Neural cell (in vitro differentiated cells): ENCODE measurements at regions not wholly inside any gene's neighbourhood (a gene's known extent, or its start where the extent isn't known, plus 50 kb on each side); places are given as distances from the start of the nearest gene placed in this dataset.

Source experiments
- H2AFZ ChIP-seq: fragments of 200-600, 300-800 bp; sonication (generic), shearing (Covaris generic); 2 replicates; pipeline ENCODE4 v1.6.0; 2014; ENCODE audit warnings: low read depth, mild to moderate bottlenecking, antibody characterized with exemption, low read length, moderate library complexity
- H3F3A ChIP-seq: fragments of 200-600 bp; shearing (Covaris generic); 2 replicates; pipeline ENCODE4 v1.6.1; 2016; ENCODE audit warnings: mild to moderate bottlenecking, moderate library complexity, mixed read lengths, antibody characterized with exemption, low read length; ENCODE audit not compliant: insufficient read depth, poor library complexity, severe bottlenecking
- H3K27ac ChIP-seq: fragments of 200-600, 300-800 bp; sonication (generic), shearing (Covaris generic); 2 replicates; pipeline ENCODE4 v1.5.1; 2014; ENCODE audit warnings: mild to moderate bottlenecking, low read length, moderate library complexity
- H3K27me3 ChIP-seq: fragments of 300-800, 200-600 bp; sonication (generic), shearing (Covaris generic); 2 replicates; pipeline ENCODE4 v1.6.0; 2014; ENCODE audit warnings: mild to moderate bottlenecking, low read depth, low read length, moderate library complexity; ENCODE audit not compliant: insufficient read depth
- H3K36me3 ChIP-seq: fragments of 300-800, 200-600 bp; sonication (generic), shearing (Covaris generic); 2 replicates; pipeline ENCODE4 v1.5.1; 2014; ENCODE audit warnings: mild to moderate bottlenecking, antibody characterized with exemption, low read length, moderate library complexity; ENCODE audit not compliant: insufficient read depth
- H3K4me2 ChIP-seq: fragments of 300-800, 200-600 bp; sonication (generic), shearing (Covaris generic); 2 replicates; pipeline ENCODE4 v1.6.0; 2014; ENCODE audit warnings: mild to moderate bottlenecking, low read length
- H3K4me3 ChIP-seq: fragments of 300-800, 200-600 bp; sonication (generic), shearing (Covaris generic); 2 replicates; pipeline ENCODE4 v1.5.1; 2014; ENCODE audit warnings: mild to moderate bottlenecking, low read length, moderate library complexity
- H3K79me2 ChIP-seq: fragments of 200-600 bp; shearing (Covaris generic); replicated peaks from 2 replicates; pipeline ENCODE4 v1.6.0; 2014; ENCODE audit warnings: mild to moderate bottlenecking, low read length, moderate library complexity; ENCODE audit not compliant: insufficient read depth
- H3K9ac ChIP-seq: fragments of 300-800, 200-600 bp; sonication (generic), shearing (Covaris generic); 2 replicates; pipeline ENCODE4 v1.6.1; 2016; ENCODE audit warnings: mild to moderate bottlenecking, low read length, mixed read lengths
- H3K9me2 ChIP-seq: fragments of 200-600 bp; shearing (Covaris generic); 2 replicates; pipeline ENCODE4 v1.6.1; 2016; ENCODE audit warnings: mild to moderate bottlenecking, low read length, mixed read lengths; ENCODE audit not compliant: insufficient read depth
- H3K9me3 ChIP-seq: fragments of 200-600, 300-800 bp; sonication (generic), shearing (Covaris generic); 2 replicates; pipeline ENCODE4 v1.6.1; 2016; ENCODE audit warnings: mild to moderate bottlenecking, mixed run types, low read length, moderate library complexity, mixed read lengths
- H4K20me1 ChIP-seq: fragments of 200-600 bp; shearing (Covaris generic); 2 replicates; pipeline ENCODE4 v1.6.1; 2016; ENCODE audit warnings: mild to moderate bottlenecking, mixed run types; ENCODE audit not compliant: insufficient read depth
- EP300 ChIP-seq: fragments of 450-650 bp; conservative IDR thresholded peaks from 2 replicates; pipeline ENCODE4 v1.6.1; 2014; ENCODE audit warnings: antibody characterized with exemption, mild to moderate bottlenecking, moderate library complexity; ENCODE audit not compliant: poor library complexity, severe bottlenecking
- EZH2 ChIP-seq: fragments of 200-600, 300-800 bp; shearing (Covaris generic), sonication (generic); IDR thresholded peaks from 2 replicates; pipeline ENCODE4 v1.6.1; 2014; ENCODE audit warnings: antibody characterized with exemption, low read length, borderline replicate concordance, mild to moderate bottlenecking; ENCODE audit not compliant: insufficient read depth, poor library complexity, severe bottlenecking
- MXI1 ChIP-seq: fragments of 450-650 bp; conservative IDR thresholded peaks from 2 replicates; pipeline ENCODE4 v1.6.1; 2014; ENCODE audit warnings: antibody characterized with exemption, mild to moderate bottlenecking; ENCODE audit not compliant: poor library complexity, severe bottlenecking
- POLR2AphosphoS5 ChIP-seq: IDR thresholded peaks from 2 replicates; pipeline ENCODE4 v1.6.1; 2012
- RAD21 ChIP-seq: fragments of 450-650 bp; conservative IDR thresholded peaks from 2 replicates; pipeline ENCODE4 v1.6.1; 2014; ENCODE audit warnings: antibody characterized with exemption, mild to moderate bottlenecking, moderate library complexity
- SMC3 ChIP-seq: fragments of 450-650 bp; conservative IDR thresholded peaks from 2 replicates; pipeline ENCODE4 v1.6.1; 2014; ENCODE audit warnings: antibody characterized with exemption, mild to moderate bottlenecking, moderate library complexity; ENCODE audit not compliant: poor library complexity
- TAF1 ChIP-seq: IDR thresholded peaks from 2 replicates; pipeline ENCODE4 v1.6.1; 2012; ENCODE audit warnings: low read depth
- TF ChIP-seq, protein P1 (sequence below): IDR thresholded peaks from 2 replicates; pipeline ENCODE4 v1.6.1; 2012; ENCODE audit warnings: borderline replicate concordance
- TF ChIP-seq, protein P2 (sequence below): fragments of 450-650 bp; IDR thresholded peaks from 2 replicates; pipeline ENCODE4 v1.5.1; 2014; ENCODE audit warnings: antibody characterized with exemption, mild to moderate bottlenecking, moderate library complexity; ENCODE audit not compliant: poor library complexity, severe bottlenecking

DNA sequence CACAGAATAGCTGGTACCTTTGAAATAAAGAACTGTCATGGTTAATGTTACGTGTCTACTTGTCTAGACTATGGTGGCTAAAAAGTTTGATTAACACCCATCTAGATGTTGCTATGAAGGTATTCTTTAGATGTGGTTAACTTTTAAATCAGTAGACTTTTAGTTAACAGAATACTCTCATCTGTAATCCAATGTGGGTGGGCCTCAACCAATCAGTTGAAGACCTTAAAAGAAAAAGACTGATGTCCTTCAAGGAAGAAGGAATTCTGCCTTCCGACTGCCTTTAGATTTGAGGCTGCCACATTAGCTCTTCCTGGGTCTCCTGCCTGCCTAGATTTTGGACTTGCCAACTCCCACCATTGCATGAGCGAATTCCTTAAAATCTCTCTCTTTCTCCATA is 113.0 kb upstream of the CACUL1 start:
- H3K4me3 ChIP-seq: no peak overlapping the region
- H3K27me3 ChIP-seq: no peaks in the 10 kb centered on the region
- no peak overlapping the region for H3K27ac ChIP-seq
- no peak overlapping the region for H2AFZ ChIP-seq
- no peaks in the 10 kb centered on the region for H3K9me2 ChIP-seq
- H3K9me3 ChIP-seq: no peaks in the 10 kb centered on the region
- no peaks in the 10 kb centered on the region for H3K79me2 ChIP-seq
- no peak for TF ChIP-seq MXI1
- no peak for TF ChIP-seq SMC3
- TF ChIP-seq, protein P1, sequence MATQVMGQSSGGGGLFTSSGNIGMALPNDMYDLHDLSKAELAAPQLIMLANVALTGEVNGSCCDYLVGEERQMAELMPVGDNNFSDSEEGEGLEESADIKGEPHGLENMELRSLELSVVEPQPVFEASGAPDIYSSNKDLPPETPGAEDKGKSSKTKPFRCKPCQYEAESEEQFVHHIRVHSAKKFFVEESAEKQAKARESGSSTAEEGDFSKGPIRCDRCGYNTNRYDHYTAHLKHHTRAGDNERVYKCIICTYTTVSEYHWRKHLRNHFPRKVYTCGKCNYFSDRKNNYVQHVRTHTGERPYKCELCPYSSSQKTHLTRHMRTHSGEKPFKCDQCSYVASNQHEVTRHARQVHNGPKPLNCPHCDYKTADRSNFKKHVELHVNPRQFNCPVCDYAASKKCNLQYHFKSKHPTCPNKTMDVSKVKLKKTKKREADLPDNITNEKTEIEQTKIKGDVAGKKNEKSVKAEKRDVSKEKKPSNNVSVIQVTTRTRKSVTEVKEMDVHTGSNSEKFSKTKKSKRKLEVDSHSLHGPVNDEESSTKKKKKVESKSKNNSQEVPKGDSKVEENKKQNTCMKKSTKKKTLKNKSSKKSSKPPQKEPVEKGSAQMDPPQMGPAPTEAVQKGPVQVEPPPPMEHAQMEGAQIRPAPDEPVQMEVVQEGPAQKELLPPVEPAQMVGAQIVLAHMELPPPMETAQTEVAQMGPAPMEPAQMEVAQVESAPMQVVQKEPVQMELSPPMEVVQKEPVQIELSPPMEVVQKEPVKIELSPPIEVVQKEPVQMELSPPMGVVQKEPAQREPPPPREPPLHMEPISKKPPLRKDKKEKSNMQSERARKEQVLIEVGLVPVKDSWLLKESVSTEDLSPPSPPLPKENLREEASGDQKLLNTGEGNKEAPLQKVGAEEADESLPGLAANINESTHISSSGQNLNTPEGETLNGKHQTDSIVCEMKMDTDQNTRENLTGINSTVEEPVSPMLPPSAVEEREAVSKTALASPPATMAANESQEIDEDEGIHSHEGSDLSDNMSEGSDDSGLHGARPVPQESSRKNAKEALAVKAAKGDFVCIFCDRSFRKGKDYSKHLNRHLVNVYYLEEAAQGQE: no peak
- TF ChIP-seq EP300: no peak
- no peaks in the 10 kb centered on the region for H4K20me1 ChIP-seq
- no peaks in the 10 kb centered on the region for H3K36me3 ChIP-seq
- no peak overlapping the region for H3K4me2 ChIP-seq
- H3K9ac ChIP-seq: no peak overlapping the region
- no peaks in the 10 kb centered on the region for H3F3A ChIP-seq

DNA sequence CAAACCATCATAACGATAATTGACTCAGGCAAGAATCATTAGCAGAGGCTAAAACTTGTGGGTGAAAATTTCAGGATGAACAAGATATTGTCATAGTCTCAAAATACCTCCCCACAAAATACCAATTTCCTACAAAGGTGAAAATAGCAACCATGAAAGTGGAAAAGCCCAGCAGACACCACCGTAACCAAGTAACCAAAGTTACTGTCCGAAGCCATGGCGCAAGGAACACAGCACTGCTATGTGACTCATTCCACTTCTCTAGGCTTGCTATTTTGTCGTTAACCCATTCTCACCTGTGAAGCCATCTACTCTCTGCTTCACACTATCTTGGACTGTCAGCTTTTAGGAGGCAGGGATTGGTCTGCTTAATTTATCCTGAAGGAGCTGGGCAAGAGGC is 113.8 kb upstream of the CACUL1 start:
- H3K9me2 ChIP-seq: no peaks in the 10 kb centered on the region
- no peaks in the 10 kb centered on the region for H3K27me3 ChIP-seq
- no peak overlapping the region for H2AFZ ChIP-seq
- H3K4me2 ChIP-seq: no peak overlapping the region
- no peak overlapping the region for H3K27ac ChIP-seq
- H3K79me2 ChIP-seq: no peaks in the 10 kb centered on the region
- TF ChIP-seq RAD21 (no peak), EZH2 (no peak), MXI1 (no peak), EP300 (no peak), SMC3 (no peak), POLR2AphosphoS5 (no peak), TAF1 (no peak)
- TF ChIP-seq, protein P2, sequence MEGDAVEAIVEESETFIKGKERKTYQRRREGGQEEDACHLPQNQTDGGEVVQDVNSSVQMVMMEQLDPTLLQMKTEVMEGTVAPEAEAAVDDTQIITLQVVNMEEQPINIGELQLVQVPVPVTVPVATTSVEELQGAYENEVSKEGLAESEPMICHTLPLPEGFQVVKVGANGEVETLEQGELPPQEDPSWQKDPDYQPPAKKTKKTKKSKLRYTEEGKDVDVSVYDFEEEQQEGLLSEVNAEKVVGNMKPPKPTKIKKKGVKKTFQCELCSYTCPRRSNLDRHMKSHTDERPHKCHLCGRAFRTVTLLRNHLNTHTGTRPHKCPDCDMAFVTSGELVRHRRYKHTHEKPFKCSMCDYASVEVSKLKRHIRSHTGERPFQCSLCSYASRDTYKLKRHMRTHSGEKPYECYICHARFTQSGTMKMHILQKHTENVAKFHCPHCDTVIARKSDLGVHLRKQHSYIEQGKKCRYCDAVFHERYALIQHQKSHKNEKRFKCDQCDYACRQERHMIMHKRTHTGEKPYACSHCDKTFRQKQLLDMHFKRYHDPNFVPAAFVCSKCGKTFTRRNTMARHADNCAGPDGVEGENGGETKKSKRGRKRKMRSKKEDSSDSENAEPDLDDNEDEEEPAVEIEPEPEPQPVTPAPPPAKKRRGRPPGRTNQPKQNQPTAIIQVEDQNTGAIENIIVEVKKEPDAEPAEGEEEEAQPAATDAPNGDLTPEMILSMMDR: no peak
- TF ChIP-seq, protein P1: no peak
- no peaks in the 10 kb centered on the region for H4K20me1 ChIP-seq
- H3F3A ChIP-seq: no peaks in the 10 kb centered on the region
- H3K36me3 ChIP-seq: no peaks in the 10 kb centered on the region
- no peaks in the 10 kb centered on the region for H3K9me3 ChIP-seq
- no peak overlapping the region for H3K9ac ChIP-seq
- no peak overlapping the region for H3K4me3 ChIP-seq
